Activated CD8-positive, alpha-beta T cell treated with anti-CD3 and anti-CD28 coated beads for 36 hours (primary cell): ENCODE measurements at regions not wholly inside any gene's neighbourhood (a gene's known extent, or its start where the extent isn't known, plus 50 kb on each side); places are given as distances from the start of the nearest gene placed in this dataset.

Experiments used
- ATAC-seq: fragments of 200-7000 bp; cut with Tn5 transposase; one replicate; pipeline ENCODE4 v1.10.0; 2021; ENCODE audit warnings: mild to moderate bottlenecking, moderate library complexity
- CTCF ChIA-PET: fragments of 350-600 bp; sonication (Branson Sonifier 250); formaldehyde crosslinking; loops from one replicate; lab custom pipeline; 2021; ENCODE audit warnings: antibody characterized with exemption; lab: Charles Lee
- POLR2A ChIA-PET: fragments of 350-600 bp; sonication (Branson Sonifier 250); formaldehyde crosslinking; loops from one replicate; lab custom pipeline; 2021; ENCODE audit warnings: antibody characterized with exemption; lab: Charles Lee
- DNase-seq: peaks from one replicate; pipeline ENCODE4 v3.0.0-alpha.2; 2020
- H3K27ac Mint-ChIP-seq: one replicate; pipeline ENCODE4 v1.8.0; 2021; ENCODE audit warnings: mild to moderate bottlenecking, mixed read lengths
- H3K27me3 Mint-ChIP-seq: one replicate; pipeline ENCODE4 v1.8.0; 2021; ENCODE audit warnings: mixed read lengths
- H3K36me3 Mint-ChIP-seq: one replicate; pipeline ENCODE4 v1.8.0; 2021; ENCODE audit warnings: low read depth, mixed read lengths
- H3K4me1 Mint-ChIP-seq: one replicate; pipeline ENCODE4 v1.8.0; 2021; ENCODE audit warnings: low read depth, mixed read lengths
- H3K4me3 Mint-ChIP-seq: one replicate; pipeline ENCODE4 v1.8.0; 2021; ENCODE audit warnings: mild to moderate bottlenecking, moderate library complexity, mixed read lengths
- H3K9me3 Mint-ChIP-seq: one replicate; pipeline ENCODE4 v1.8.0; 2021; ENCODE audit warnings: mixed read lengths
- intact Hi-C: fragments of 100-400 bp; cut with micrococcal nuclease; formaldehyde crosslinking; loops from one replicate; pipeline ENCODE4 v1.10.0; 2022
- TF ChIP-seq, protein P1 (sequence below): fragments of 200-600 bp; IDR thresholded peaks from one replicate; pipeline ENCODE4 v1.8.0; 2022; ENCODE audit warnings: antibody characterized with exemption, mild to moderate bottlenecking

GRCh38 chr1:47519971-47520370 is 82.1 kb downstream of the FOXD2 start:
- ChIA-PET CTCF (interaction anchor here (1.2 to 5.5 kb wide), 2 partner anchors 10 to 190 kb away, joined by 3 to 23 read pairs; no protein-coding TSS in a partner anchor), POLR2A (no interaction called here)
- H3K4me3 Mint-ChIP-seq: no peak overlapping the region
- DNase-seq: no peak
- no peak overlapping the region for H3K27ac Mint-ChIP-seq
- H3K27me3 Mint-ChIP-seq: peaks cover 30% of the 10 kb centered on the region
- ATAC-seq: no peak
- no peaks in the 10 kb centered on the region for H3K9me3 Mint-ChIP-seq
- TF ChIP-seq, protein P1, sequence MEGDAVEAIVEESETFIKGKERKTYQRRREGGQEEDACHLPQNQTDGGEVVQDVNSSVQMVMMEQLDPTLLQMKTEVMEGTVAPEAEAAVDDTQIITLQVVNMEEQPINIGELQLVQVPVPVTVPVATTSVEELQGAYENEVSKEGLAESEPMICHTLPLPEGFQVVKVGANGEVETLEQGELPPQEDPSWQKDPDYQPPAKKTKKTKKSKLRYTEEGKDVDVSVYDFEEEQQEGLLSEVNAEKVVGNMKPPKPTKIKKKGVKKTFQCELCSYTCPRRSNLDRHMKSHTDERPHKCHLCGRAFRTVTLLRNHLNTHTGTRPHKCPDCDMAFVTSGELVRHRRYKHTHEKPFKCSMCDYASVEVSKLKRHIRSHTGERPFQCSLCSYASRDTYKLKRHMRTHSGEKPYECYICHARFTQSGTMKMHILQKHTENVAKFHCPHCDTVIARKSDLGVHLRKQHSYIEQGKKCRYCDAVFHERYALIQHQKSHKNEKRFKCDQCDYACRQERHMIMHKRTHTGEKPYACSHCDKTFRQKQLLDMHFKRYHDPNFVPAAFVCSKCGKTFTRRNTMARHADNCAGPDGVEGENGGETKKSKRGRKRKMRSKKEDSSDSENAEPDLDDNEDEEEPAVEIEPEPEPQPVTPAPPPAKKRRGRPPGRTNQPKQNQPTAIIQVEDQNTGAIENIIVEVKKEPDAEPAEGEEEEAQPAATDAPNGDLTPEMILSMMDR: no peak
- H3K36me3 Mint-ChIP-seq: no peaks in the 10 kb centered on the region
- no peaks in the 10 kb centered on the region for H3K4me1 Mint-ChIP-seq
- intact Hi-C loops: loop anchor here (10.0 kb wide), 1 partner anchor 195 kb away; no protein-coding TSS in a partner anchor

DNA sequence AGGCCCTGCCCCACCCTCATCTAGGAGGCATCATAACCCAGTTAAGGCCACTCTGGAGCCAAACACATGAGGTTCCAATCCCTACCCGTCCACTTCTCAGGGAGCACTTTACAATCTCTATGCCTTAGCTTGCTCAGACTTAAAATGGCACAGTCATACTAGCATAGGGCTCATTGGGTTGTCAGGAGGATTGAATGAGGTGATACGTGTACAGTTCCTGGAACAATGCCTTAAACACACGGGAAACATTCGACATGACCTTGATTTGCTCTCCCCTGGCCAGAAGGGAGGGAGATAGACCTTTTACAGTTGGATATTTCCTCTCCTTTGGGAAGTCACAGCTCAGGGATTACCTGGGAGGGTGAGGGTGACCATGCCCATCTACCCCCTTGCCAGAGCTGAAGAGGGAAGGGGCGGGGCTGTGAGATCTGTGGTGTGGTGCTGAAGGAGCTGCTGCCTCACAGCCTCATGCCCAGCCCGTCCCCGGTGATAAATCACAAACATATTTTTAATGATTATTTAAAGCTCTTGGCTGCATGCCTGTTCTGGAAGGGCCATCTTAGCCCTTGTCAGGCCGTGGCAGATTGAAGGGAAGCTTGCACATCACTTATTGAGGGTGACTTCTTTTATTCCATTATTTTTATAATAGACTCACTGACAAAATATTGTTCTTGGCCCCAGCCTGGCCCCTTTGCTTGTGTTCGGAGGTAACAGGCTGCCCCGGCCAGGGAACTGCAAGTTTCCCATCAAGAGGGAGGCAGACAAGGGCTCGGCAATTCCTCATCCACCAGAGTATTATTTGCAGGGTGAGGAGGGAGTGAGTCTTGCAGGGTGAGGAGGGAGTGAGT is 83.4 kb downstream of the FOXD2 start:
- no peak for ATAC-seq
- Mint-ChIP-seq H3K9me3 (no peaks in the 10 kb centered on the region), H3K27me3 (peaks cover 27% of the 10 kb centered on the region), H3K4me1 (no peaks in the 10 kb centered on the region), H3K27ac (no peak overlapping the region), H3K4me3 (no peak overlapping the region), H3K36me3 (no peaks in the 10 kb centered on the region)
- intact Hi-C loops: loop anchor here (10.0 kb wide), 1 partner anchor 194 kb away; no protein-coding TSS in a partner anchor
- CTCF ChIA-PET: interaction anchor here (1.2 to 5.5 kb wide), 2 partner anchors 9 to 12 kb away, joined by 3 to 23 read pairs; no protein-coding TSS in a partner anchor
- POLR2A ChIA-PET: no interaction called here
- TF ChIP-seq, protein P1: no peak
- DNase-seq: no peak

- no peaks in the 10 kb centered on the region for H3K36me3 Mint-ChIP-seq
- ChIA-PET CTCF (no interaction called here), POLR2A (no interaction called here)
- H3K27ac Mint-ChIP-seq: no peak overlapping the region
- intact Hi-C loops: loop anchor here (10.0 kb wide), 1 partner anchor 192 kb away; no protein-coding TSS in a partner anchor
- peaks cover 32% of the 10 kb centered on the region for H3K27me3 Mint-ChIP-seq
- no peak overlapping the region for H3K4me3 Mint-ChIP-seq
- ATAC-seq (no peak), DNase-seq (no peak)
- TF ChIP-seq, protein P1: no peak
- no peaks in the 10 kb centered on the region for H3K4me1 Mint-ChIP-seq
- H3K9me3 Mint-ChIP-seq: peaks cover 2% of the 10 kb centered on the region
Measured at GRCh38 chr1:47522935-47523834, 85.3 kb downstream of the FOXD2 start.

DNA sequence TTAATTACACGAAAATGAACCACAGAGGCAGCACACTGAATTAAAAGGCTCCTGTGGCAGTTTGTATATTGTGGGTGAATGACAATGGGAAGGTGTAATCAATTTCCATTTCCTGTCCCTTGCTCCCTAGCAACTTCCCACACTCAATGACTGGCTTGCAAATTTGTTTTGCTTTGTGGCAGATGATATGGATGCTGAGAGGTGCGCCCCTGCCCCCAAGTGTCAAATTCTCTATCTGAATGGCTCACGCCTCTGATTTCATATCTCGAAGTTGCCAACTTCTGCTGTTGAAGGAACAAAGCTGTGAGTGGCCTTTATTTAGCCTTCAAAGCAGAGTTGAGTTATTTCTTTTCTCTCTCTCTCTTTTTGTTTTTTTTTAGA is 86.0 kb downstream of the FOXD2 start:
- Mint-ChIP-seq H3K36me3 (no peaks in the 10 kb centered on the region), H3K27ac (no peak overlapping the region), H3K27me3 (peaks cover 35% of the 10 kb centered on the region), H3K4me1 (no peaks in the 10 kb centered on the region), H3K4me3 (no peak overlapping the region), H3K9me3 (peaks cover 5% of the 10 kb centered on the region)
- TF ChIP-seq, protein P1: no peak
- POLR2A ChIA-PET: no interaction called here
- intact Hi-C loops: loop anchor here (10.0 kb wide), 1 partner anchor 191 kb away; no protein-coding TSS in a partner anchor
- CTCF ChIA-PET: no interaction called here
- no peak for ATAC-seq
- DNase-seq: no peak
